SK-MEL-5 (cell line): ENCODE measurements at regions not wholly inside any gene's neighbourhood (a gene's known extent, or its start where the extent isn't known, plus 50 kb on each side); places are given as distances from the start of the nearest gene placed in this dataset.
A peak's percentile ranks its signal among the peaks of the same experiment; 100 is the strongest.

Experiments
- DNase-seq: peaks from one replicate; pipeline ENCODE4 v3.0.0-alpha.2; 2016; ENCODE audit warnings: low read depth, low spot score
- in situ Hi-C: cut with HindIII; loops from 2 replicates; pipeline ENCODE4 v1.10.0; 2016; ENCODE audit warnings: low sequenced_read_pairs, high pct_unique_total_duplicates, low pct_unique_long_range_greater_than_20kb

DNA sequence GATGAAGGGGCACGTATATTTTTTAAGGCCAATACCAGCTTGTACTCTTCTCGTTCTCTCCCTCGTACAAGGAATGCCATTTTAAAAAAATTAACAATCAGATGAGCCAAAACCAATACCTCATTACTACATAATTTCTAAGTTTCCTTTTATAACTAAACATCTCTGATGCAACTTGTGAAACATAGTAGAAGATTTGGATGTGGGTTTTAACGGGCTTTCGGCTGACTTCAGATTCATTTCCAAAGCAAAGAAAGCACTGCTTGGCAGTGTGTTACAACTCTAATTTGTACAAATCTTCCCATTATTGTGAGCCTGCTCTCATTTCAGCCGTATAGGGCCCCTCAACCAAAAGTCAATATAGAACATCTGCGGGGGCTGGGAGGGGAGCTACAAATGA lies 99.1 kb upstream of the TMCC3 start:
- in situ Hi-C loops: no loop called here
- DNase-seq: no peak

DNA sequence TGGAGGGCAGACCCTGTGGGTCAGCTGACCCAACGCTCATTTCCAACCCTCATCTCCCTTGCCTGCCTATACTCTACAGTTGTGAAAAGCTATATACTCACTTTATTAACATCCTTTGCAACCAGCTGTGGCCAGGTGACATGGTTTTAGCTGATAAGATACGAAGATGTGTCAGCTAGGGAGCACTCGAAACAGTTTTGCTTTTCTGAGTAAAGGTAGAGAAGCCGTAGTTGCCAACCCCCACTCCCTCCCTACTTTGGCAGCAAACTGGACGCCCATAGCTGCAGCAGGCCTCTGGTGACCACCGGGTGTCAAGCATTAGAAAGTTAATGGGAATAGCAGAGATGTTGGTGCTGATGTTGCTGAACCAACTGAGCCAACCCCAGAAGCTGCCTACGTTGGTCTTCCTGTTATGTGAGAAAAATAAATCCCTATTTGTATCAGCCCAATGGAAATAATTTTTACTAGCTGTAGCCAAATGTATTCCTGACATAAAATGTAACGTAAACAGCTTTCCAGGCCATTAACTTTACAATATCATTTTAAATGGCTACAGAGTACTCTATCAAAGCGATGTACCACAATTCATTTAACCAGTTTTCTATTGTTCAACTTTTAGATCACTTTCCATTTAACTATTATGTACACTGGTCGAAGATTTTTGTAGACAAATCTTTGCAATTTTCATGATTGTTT lies 98.5 kb upstream of the TMCC3 start:
- in situ Hi-C loops: no loop called here
- DNase-seq: no peak

DNA sequence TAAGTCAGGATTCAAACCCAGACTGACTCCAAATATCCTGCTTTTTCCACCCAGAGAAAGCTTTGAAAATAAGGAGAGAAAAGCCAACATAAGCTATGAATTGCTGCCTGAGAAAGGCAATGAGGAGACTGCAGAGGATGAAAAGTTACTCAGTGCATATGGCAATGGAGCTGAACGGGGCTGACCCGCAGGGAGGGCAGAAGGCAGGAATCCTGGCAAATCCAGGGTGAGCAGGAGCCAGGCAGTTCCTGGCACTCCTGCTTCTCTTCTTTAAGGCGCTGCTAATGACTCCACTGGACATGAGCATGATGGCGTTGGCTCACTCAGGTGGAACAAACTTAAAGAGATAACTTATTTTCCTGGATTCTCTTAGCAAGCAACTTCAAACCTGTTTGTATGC lies 95.2 kb upstream of the TMCC3 start:
- in situ Hi-C loops: no loop called here
- DNase-seq: no peak

DNA sequence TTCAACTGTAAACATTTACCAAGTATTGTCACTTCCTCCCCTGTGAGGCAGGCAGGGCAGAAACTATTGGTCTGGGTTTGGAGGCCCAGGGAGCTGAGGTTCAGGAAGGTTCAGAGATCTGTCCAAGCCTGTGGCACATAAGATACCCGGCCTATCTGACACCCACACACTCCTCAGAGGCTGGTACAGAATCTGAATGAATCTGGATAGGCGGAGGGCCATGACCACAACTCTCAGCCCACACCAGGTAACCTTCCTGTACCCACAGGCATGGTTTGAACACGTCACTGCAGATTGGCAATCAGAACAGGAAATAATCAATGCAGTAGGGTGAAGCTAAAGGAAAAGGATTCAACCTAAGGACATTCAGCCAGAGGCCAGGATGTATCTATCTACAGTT lies 92.8 kb upstream of the TMCC3 start:
- no peak for DNase-seq
- in situ Hi-C loops: no loop called here

DNA sequence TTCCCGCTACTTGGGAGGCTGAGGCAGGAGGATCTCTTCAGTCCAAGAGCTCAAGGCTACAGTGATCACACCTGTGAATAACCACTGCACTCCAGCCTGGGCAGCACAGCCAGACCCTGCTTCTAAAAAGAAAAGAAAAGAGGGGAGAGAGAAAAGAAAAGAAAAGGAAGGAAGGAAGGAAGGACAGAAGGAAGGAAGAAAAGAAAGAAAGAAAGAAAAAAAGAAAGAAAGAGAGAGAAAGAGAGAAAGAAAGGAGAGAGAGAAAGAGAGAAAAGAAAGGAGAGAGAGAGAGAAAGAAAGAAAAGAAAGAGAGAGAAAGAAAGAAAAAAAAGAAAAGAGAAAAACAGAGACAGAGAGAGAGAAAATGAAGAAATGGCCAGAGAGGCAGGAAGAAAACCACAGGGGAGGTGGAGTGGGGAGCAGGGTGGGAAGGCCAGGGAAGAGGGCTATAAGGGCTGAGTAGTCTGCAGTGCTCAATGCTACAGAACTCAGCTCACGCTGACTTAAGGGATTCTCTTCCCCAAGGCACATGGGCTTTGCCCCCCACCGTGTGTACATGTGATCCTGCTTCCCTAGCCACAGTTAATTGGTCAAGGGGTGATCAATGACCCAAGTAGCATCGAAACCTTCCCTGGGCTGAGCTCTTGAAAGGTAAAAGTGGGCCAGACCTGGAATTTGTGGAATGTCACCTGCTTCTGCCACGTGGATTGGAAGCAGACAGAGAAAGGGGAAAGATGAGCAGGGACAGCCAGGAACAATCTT lies 90.4 kb upstream of the TMCC3 start:
- in situ Hi-C loops: no loop called here
- DNase-seq: no peak

DNA sequence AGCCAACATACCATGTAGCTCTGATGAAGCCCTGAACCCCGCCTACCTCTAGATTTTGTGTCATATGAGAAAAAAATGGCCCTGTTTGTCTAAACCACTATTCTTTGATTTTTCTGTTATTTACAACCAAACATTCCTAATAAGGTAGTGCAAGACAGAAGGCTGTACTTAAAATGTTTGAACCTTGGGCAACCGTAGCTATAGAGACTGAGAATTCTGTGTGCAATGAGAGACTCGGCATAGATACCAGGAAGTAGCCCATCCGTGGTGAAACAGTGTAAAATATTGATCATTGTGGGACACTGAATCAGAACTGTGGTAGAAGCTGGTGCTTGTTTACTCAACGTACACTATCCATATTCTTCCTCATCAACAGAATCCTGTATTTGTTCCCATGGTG lies 86.5 kb upstream of the TMCC3 start:
- DNase-seq: no peak
- in situ Hi-C loops: no loop called here

DNA sequence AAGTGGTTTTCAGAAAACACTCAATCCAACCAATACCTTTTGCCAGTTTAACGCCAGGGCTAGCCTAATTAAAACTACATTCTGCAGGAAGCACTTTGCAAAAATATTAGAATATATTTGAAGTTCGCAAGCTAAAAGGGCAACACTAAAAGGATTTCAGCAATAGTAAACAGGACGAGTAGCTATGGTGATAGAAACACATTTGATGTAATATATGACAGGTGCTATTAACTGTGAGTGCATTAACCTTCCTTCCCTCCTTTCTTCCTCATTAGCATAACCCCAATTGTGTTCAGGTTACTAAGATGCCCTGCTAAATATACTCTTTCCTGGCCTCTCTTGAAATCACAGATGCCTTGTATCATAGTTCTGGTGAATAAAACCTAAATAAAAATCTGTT lies 85.6 kb upstream of the TMCC3 start:
- in situ Hi-C loops: no loop called here
- DNase-seq: no peak

DNA sequence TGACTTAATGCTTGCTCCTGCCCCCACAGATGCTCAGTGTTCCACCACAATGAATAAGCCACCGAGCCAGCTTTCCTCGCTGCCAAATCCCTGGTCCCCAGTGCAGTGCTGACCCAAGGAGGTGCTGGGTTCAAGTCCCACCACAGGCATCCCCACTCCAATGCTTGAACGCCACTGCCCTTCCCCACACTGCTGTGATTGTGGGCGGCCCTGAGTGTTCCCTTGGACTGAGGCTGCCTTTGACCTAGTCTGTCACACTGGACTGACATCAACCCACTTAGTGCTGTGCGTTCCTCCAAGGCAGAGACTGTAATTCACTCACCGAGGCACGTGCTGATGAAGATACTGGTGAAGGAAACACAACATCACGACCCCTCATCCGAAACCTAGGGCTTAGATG lies 83.4 kb upstream of the TMCC3 start:
- in situ Hi-C loops: no loop called here
- no peak for DNase-seq

DNA sequence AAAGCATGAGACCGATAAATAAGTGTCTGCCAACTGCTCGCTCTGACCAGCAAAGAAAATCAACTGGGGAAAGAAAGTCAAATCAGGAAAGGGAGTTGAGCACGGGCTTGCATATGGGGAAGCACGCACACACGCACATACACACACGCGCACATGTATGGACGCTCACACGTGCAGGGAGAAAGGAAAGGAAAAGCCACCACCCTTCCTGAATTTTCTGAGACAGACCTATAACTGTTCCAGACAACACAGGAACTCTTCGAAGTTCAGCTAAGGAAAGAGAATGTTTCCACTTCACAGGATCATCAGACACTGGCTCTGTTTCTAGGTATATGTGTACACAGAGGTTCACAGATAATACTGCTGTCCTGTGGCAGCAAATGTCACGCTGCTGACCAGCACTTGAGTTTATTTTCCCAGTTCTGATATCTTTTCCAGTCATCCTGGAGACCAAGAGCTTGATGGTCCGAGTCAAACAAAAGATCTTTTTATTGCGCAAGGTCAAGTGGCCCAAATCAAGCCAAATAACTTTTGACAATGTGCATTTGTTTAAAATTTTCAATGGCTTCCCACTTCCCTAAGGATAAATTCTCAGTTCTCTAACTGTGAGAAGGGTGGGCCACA lies 82.1 kb upstream of the TMCC3 start:
- in situ Hi-C loops: no loop called here
- DNase-seq: peak; percentile 64

DNA sequence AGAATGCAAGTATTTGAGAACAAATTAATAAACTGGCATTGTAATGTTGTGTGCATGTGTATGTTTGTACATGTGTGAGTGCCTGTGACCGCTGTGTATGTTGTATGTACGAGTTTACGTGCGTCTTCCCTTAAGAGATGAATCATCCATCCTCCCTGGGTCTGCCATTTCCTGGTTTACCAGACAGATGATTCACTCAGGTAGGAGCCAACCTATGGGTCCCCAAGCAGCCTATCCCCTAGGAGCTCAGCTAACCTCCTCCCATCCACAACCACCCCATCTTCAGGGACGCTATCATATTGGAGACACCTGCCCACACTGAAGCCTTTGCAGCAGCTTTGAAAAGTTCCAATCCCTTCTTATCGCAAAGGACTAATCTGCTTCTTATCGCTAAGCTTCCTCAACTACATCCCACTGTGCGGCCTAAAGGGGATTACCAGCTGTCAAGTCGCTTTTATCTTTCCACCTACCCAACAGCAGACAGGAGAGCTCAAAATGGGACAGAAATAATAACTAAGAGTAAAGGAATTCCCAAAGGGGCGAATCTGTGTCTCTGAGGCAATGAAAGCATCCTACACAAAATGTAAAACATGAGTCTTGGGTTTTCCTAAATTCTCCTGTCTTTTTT lies 81.5 kb upstream of the TMCC3 start:
- in situ Hi-C loops: no loop called here
- no peak for DNase-seq

DNA sequence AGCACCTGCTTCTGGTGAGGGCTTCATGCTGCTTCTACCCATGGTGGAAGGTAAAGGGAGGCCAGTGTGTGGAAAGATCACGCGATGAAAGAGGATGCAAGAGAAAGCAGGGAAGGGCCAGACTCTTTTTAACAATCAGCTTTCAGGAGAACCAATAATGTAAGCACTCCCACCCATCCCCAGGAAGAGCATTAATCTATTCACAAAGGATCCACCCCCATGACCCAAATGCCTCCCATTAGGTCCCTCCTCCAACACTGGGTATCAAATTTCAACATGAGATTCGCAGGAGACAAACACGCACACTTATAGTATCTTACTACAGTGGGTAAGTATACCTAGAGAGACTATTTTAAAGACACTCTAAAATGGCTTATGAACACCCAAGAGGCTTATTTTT lies 80.5 kb upstream of the TMCC3 start:
- no peak for DNase-seq
- in situ Hi-C loops: no loop called here

DNA sequence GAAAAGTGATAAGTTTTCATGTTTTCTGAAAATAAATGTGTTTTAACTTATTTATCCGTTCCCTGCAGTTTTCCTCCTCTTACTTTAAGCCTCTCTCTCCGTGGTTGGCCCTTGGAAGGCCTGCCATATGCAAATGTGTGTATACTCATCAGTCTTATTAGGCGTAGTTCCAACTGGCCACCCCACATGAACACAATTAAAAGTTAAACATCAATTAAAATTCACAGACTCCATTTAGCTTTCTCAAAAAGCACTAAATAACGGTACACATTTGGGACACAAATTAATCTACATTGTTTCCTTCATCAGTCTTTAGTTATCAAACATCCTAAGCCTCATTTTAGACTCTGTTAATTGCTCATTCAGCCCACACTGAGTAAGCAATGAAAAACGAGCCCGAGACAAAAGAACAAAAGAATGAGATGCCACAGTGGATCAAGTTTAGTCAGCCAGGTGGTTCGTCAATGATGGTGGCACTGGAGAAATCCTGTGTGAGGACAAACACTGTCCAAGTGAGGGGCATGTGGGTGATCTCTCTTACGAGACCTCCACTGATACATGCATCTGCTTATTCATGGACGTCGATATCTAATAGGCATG lies 76.0 kb upstream of the TMCC3 start:
- no peak for DNase-seq
- in situ Hi-C loops: no loop called here

DNA sequence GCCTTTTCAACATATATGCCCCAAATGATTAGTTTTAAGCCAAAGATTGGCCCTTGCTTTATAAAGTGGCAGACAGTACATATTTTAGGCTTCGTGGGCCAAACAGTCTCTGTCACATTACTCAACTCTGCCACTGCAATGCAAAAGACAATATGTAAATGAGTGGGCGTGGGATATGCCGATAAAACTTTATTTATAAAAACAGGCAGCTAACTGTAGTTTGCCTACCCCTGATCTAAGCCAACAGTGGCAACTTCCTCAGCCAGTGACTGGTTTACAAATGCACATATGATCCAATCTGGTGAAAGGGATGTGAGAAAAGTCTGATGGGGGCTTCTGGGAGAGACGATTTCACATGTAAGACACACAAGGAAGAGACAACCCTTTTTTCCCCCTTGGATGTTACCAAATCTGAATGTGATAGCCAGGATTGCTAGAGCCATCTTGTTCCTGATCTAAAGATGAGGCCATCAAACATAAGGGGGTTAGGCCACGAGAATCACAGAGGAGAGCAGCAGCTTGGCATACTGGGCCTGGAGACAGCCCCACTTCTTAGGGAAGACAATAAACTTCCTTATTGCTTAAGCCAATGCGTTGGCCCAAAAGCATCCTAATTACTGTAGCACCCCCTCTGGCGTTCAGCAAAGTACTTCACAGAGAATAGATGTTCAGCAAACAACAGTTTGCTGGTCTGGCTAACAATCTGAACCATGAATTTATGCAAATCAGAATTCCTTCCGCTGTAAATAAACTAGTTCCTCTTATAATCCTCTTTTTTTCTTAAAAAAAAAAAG lies 75.2 kb upstream of the TMCC3 start:
- in situ Hi-C loops: no loop called here

DNA sequence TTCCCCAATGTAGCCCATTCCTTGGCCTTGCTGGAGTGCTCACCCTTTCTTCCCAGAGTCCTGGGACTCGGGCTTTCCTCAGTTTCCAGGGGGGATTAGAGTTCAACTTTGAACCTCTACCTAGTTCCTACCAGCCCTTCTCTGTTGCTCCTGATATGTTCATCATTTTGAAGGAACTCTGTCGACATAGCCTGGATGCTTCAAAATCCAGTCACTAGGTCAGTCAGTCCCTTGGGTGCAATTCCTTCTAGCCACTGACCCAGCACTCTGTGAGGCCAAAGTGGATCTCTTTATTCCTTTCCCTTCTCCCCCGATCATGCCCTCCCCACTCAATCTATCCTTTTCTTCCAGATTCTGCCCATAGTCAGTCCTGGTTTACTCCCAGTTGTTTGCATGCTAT lies 72.3 kb upstream of the TMCC3 start:
- in situ Hi-C loops: no loop called here
- no peak for DNase-seq

More for the DNA sequence above, 75.2 kb upstream of the TMCC3 start:
- DNase-seq: peak; percentile 68

DNA sequence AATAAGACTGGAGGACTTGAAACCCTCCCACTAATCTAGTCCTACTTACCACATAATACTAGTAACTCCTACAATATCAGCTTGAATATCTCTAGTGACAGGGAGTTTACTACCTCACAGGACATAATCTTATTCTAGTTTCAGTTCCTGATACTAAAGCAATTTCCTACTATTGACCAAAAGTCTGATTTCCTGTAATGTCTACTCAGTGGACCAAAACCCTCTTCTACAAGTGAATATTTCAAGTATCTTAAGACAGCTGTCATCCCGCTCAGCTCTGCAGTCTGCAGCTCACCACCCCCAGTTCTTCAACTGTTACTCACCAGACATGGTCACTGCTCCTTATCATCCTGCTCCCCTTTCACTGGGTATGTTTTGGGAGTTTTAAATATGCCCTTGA lies 70.8 kb upstream of the TMCC3 start:
- DNase-seq: no peak
- in situ Hi-C loops: no loop called here

DNA sequence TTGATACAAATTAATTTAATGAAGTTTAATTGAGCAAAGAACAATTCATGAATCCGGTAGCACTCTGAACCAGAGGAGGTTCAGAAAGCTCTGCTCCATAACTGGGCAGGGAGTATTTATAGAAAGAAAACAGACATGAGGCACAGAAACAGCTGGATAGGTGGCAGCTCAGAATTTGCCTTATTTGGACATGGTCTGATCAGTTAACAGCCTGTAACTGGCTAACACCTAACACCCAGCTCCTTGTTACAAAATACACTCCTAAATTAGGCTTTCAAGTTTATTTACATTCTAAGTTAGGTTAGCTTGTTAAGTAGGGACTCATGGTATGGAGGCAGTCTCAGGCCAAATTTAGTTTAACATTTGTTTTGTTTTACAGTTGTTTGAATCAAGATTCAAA lies 67.8 kb upstream of the TMCC3 start:
- DNase-seq: no peak
- in situ Hi-C loops: no loop called here

DNA sequence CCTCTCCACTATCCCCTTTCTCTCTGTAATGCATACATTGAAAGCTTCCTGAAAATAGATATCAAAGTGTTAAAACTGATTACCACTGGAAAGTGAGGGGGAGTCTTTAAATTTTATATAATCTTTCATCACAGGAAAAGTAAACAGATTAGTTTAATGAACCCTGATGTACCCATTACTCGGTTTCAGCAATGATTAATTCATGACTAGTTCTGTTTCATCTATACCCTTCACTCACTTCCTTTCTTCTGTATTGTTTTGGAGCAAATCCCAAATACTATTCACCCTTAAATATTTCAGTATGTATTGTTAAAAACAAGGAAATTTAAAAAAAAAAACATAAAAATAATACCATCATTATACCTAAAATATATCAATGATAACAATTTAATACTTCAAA lies 67.3 kb upstream of the TMCC3 start:
- in situ Hi-C loops: no loop called here
- no peak for DNase-seq

DNA sequence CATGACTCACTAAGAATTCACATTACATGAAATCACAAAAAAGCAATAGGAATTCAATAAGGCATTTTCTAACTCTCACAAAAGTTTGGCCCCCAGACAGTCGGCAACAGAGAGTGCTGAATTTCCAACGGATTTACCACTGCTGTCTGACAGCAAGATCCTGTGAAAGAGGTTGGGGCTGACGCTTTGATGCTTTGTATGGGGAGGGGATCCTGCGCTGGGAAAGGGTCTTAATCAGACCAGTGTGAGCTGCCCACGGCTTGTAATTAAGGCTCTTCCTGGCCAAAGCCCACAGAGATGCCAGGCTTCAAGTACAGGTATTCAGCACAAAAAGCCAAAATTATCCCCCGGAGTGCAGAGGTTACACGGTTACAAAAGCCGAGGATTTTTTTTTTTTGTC lies 66.8 kb upstream of the TMCC3 start:
- in situ Hi-C loops: no loop called here
- DNase-seq: no peak
